Posterior vena cava (tissue), 2 donors: ENCODE measurements at regions not wholly inside any gene's neighbourhood (a gene's known extent, or its start where the extent isn't known, plus 50 kb on each side); places are given as distances from the start of the nearest gene placed in this dataset.
"Not testable (repeated sequence)": the region's sequence is repeated elsewhere in the genome, so short reads cannot be mapped to it uniquely, and the experiment has no call there.

ENCODE experiments used
- DNase-seq: peaks from one replicate; pipeline ENCODE4 v3.0.0-alpha.2; 2020; ENCODE audit warnings: low spot score
- intact Hi-C, 2 donors: fragments of 100-400 bp; cut with DNase I; formaldehyde crosslinking; loops; one replicate each; pipeline versions ENCODE4 v1.14.1 to v1.14.2; 2022 to 2023
- donor health status: DM: yes; HTN: yes; CAD: no.
- donor health status: DM: yes; HTN: yes; CAD: no.

- no peak for DNase-seq
- intact Hi-C loops: no loop called here
Measured at GRCh38 chr5:124832510-124832909, 86.1 kb upstream of the ZNF608 start.

- DNase-seq, intact Hi-C loops: not testable (repeated sequence)
Measured at GRCh38 chr5:124836314-124836713, 89.9 kb upstream of the ZNF608 start.

GRCh38 chr5:124839371-124839998 is 93.0 kb upstream of the ZNF608 start:
- intact Hi-C loops: no loop called here
- no peak for DNase-seq

GRCh38 chr5:124841829-124842712 is 95.6 kb upstream of the ZNF608 start:
- intact Hi-C loops: no loop called here

GRCh38 chr5:124842725-124843595 is 96.5 kb upstream of the ZNF608 start:
- DNase-seq: no peak
- intact Hi-C loops: no loop called here

More at GRCh38 chr5:124841829-124842712, 95.6 kb upstream of the ZNF608 start:
- DNase-seq: peak; percentile 80

GRCh38 chr5:124843596-124843899 is 97.1 kb upstream of the ZNF608 start:
- no peak for DNase-seq
- intact Hi-C loops: no loop called here

- intact Hi-C loops: no loop called here
- no peak for DNase-seq
Measured at GRCh38 chr5:124844371-124844920, 98.0 kb upstream of the ZNF608 start.

GRCh38 chr5:124847907-124848306 is 101.5 kb upstream of the ZNF608 start:
- no peak for DNase-seq
- intact Hi-C loops: no loop called here

- no peak for DNase-seq
- intact Hi-C loops: no loop called here
Measured at GRCh38 chr5:124849774-124850173, 103.3 kb upstream of the ZNF608 start.

- no peak for DNase-seq
- intact Hi-C loops: no loop called here
Measured at GRCh38 chr5:124856726-124857125, 110.3 kb upstream of the ZNF608 start.

- no peak for DNase-seq
- intact Hi-C loops: loop anchor here in 1 of 2 donors (2.0 kb wide), 1 partner anchor 52 kb away; no protein-coding TSS in a partner anchor
Measured at GRCh38 chr5:124858612-124859011, 112.2 kb upstream of the ZNF608 start.

- intact Hi-C loops: loop anchor here in 1 of 2 donors (2.0 kb wide), 1 partner anchor 52 kb away; no protein-coding TSS in a partner anchor
- DNase-seq: no peak
Measured at GRCh38 chr5:124859027-124859426, 112.6 kb upstream of the ZNF608 start.

GRCh38 chr5:124859556-124860290 is 113.3 kb upstream of the ZNF608 start:
- no peak for DNase-seq
- intact Hi-C loops: loop anchor here in 1 of 2 donors (2.0 kb wide), 1 partner anchor 51 kb away; no protein-coding TSS in a partner anchor

GRCh38 chr5:124860291-124860655 is 113.8 kb upstream of the ZNF608 start:
- DNase-seq: no peak
- intact Hi-C loops: no loop called here

GRCh38 chr5:124865066-124865465 is 118.6 kb upstream of the ZNF608 start:
- no peak for DNase-seq
- intact Hi-C loops: no loop called here

- intact Hi-C loops: no loop called here
- no peak for DNase-seq
Measured at GRCh38 chr5:124865603-124866354, 119.3 kb upstream of the ZNF608 start.

GRCh38 chr5:124866355-124867136 is 120.1 kb upstream of the ZNF608 start:
- DNase-seq: no peak
- intact Hi-C loops: no loop called here
